NCI-H1092 (cell line): ENCODE measurements at regions not wholly inside any gene's neighbourhood (a gene's known extent, or its start where the extent isn't known, plus 50 kb on each side); places are given as distances from the start of the nearest gene placed in this dataset.
"Not testable (repeated sequence)": the region's sequence is repeated elsewhere in the genome, so short reads cannot be mapped to it uniquely, and the experiment has no call there.

ENCODE experiments used
- DNase-seq: peaks from one replicate; lab custom pipeline; 2025; lab: John Stamatoyannopoulos, UW

- no peak for DNase-seq
Measured at GRCh38 chr3:61444782-61445181, 116.6 kb upstream of the PTPRG start.

- DNase-seq = no peak
Measured at GRCh38 chr3:61445924-61446323, 115.4 kb upstream of the PTPRG start.

GRCh38 chr3:61446341-61446740 is 115.0 kb upstream of the PTPRG start:
- DNase-seq = no peak

GRCh38 chr3:61448378-61448777 is 113.0 kb upstream of the PTPRG start:
- no peak for DNase-seq

- DNase-seq = no peak
Measured at GRCh38 chr3:61449327-61450040, 111.9 kb upstream of the PTPRG start.

- DNase-seq = no peak
Measured at GRCh38 chr3:61450866-61451265, 110.5 kb upstream of the PTPRG start.

- no peak for DNase-seq
Measured at GRCh38 chr3:61451841-61452240, 109.5 kb upstream of the PTPRG start.

GRCh38 chr3:61452535-61453090 is 108.8 kb upstream of the PTPRG start:
- DNase-seq = no peak

- DNase-seq = no peak
Measured at GRCh38 chr3:61454006-61454585, 107.3 kb upstream of the PTPRG start.

- DNase-seq = no peak
Measured at GRCh38 chr3:61454801-61455200, 106.6 kb upstream of the PTPRG start.

- DNase-seq = no peak
Measured at GRCh38 chr3:61460636-61461035, 100.7 kb upstream of the PTPRG start.

GRCh38 chr3:61463191-61463590 is 98.2 kb upstream of the PTPRG start:
- peak; percentile 12 for DNase-seq

GRCh38 chr3:61464518-61465140 is 96.7 kb upstream of the PTPRG start:
- no peak for DNase-seq

GRCh38 chr3:61466357-61466756 is 95.0 kb upstream of the PTPRG start:
- no peak for DNase-seq

- DNase-seq = no peak
Measured at GRCh38 chr3:61483997-61484396, 77.4 kb upstream of the PTPRG start.

- DNase-seq = no peak
Measured at GRCh38 chr3:61493339-61493738, 68.0 kb upstream of the PTPRG start.

- DNase-seq = not testable (repeated sequence)
Measured at GRCh38 chr3:61494309-61494708, 67.1 kb upstream of the PTPRG start.

- no peak for DNase-seq
Measured at GRCh38 chr3:61497463-61497862, 63.9 kb upstream of the PTPRG start.

- DNase-seq = no peak
Measured at GRCh38 chr3:61505197-61505596, 56.2 kb upstream of the PTPRG start.

GRCh38 chr3:61507946-61508345 is 53.4 kb upstream of the PTPRG start:
- DNase-seq = no peak
